MCF 10A (cell line): ENCODE measurements at regions not wholly inside any gene's neighbourhood (a gene's known extent, or its start where the extent isn't known, plus 50 kb on each side); places are given as distances from the start of the nearest gene placed in this dataset.

Experiments
- BruUV-seq: library from RNA; stranded (reverse); fragments of 400-500 nt; replicated peaks from 2 replicates; lab custom pipeline; 2021; lab: Mats Ljungman, UMichigan
- CTCF ChIA-PET: fragments of 300-600 bp; sonication (Branson Sonifier 250); formaldehyde crosslinking; extraction: SDS; loops from one replicate; lab custom pipeline; 2021; ENCODE audit warnings: antibody characterized with exemption, inconsistent platforms; lab: Yijun Ruan, JAX
- POLR2A ChIA-PET: fragments of 300-600, 350-650 bp; sonication (Branson Sonifier 250); formaldehyde crosslinking; extraction: SDS; loops from one replicate; lab custom pipeline; 2020; ENCODE audit warnings: antibody characterized with exemption, inconsistent platforms; lab: Yijun Ruan, JAX
- DNase-seq: peaks from one replicate; pipeline ENCODE4 v3.0.0-alpha.2; 2018; ENCODE audit not compliant: unreplicated experiment
- H3K27ac Mint-ChIP-seq: one replicate; pipeline ENCODE4 v1.8.0; 2022; ENCODE audit warnings: mild to moderate bottlenecking, low read depth, mixed read lengths; ENCODE audit not compliant: unreplicated experiment
- H3K27me3 Mint-ChIP-seq: one replicate; pipeline ENCODE4 v1.8.0; 2022; ENCODE audit warnings: mixed read lengths; ENCODE audit not compliant: insufficient read depth, unreplicated experiment
- H3K36me3 Mint-ChIP-seq: one replicate; pipeline ENCODE4 v1.8.0; 2022; ENCODE audit warnings: mild to moderate bottlenecking, moderate library complexity, mixed read lengths; ENCODE audit not compliant: insufficient read depth, unreplicated experiment
- H3K4me1 Mint-ChIP-seq: one replicate; pipeline ENCODE4 v1.8.0; 2022; ENCODE audit warnings: mixed read lengths; ENCODE audit not compliant: insufficient read depth, unreplicated experiment
- H3K4me3 Mint-ChIP-seq: one replicate; pipeline ENCODE4 v1.8.0; 2022; ENCODE audit warnings: mild to moderate bottlenecking, moderate library complexity, mixed read lengths; ENCODE audit not compliant: unreplicated experiment
- H3K9me3 Mint-ChIP-seq: one replicate; pipeline ENCODE4 v1.8.0; 2022; ENCODE audit warnings: mixed read lengths; ENCODE audit not compliant: unreplicated experiment
- intact Hi-C: fragments of 100-400 bp; cut with micrococcal nuclease; formaldehyde crosslinking; loops from 2 replicates; pipeline ENCODE4 v1.14.1; 2022
- TF ChIP-seq, protein P1 (sequence below): fragments of 200-600 bp; IDR thresholded peaks from one replicate; pipeline ENCODE4 v1.8.0; 2022; ENCODE audit warnings: antibody characterized with exemption, mild to moderate bottlenecking; ENCODE audit not compliant: unreplicated experiment

DNA sequence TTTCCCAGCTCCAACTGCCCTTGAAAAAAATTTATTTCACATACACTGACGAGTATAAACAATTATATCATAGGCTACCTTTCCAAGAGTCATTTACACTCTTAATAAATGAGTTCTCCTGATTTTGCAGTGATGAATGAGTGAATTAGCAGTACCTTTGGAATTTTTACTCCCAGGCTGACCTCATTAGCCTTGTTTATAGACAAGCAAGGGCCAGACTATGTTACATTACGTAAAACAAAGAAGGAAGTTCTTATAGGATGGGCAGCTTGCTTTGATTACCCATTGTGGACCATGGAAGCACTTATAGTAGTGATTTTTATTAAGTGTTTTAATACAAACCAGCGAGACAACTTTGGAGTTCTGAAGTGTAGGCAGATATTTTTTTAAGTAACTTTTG is 112.9 kb upstream of the C1QTNF7 start:
- intact Hi-C loops: no loop called here
- ChIA-PET CTCF (interaction anchor here (0.7 to 1.8 kb wide), 4 partner anchors 9 to 143 kb away, joined by 3 to 6 read pairs (median 4); no protein-coding TSS in a partner anchor), POLR2A (no interaction called here)
- DNase-seq: no peak
- TF ChIP-seq, protein P1, sequence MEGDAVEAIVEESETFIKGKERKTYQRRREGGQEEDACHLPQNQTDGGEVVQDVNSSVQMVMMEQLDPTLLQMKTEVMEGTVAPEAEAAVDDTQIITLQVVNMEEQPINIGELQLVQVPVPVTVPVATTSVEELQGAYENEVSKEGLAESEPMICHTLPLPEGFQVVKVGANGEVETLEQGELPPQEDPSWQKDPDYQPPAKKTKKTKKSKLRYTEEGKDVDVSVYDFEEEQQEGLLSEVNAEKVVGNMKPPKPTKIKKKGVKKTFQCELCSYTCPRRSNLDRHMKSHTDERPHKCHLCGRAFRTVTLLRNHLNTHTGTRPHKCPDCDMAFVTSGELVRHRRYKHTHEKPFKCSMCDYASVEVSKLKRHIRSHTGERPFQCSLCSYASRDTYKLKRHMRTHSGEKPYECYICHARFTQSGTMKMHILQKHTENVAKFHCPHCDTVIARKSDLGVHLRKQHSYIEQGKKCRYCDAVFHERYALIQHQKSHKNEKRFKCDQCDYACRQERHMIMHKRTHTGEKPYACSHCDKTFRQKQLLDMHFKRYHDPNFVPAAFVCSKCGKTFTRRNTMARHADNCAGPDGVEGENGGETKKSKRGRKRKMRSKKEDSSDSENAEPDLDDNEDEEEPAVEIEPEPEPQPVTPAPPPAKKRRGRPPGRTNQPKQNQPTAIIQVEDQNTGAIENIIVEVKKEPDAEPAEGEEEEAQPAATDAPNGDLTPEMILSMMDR: no peak
- no peaks in the 10 kb centered on the region for H3K9me3 Mint-ChIP-seq
- no peaks in the 10 kb centered on the region for H3K4me1 Mint-ChIP-seq
- no peak overlapping the region for H3K27ac Mint-ChIP-seq
- H3K4me3 Mint-ChIP-seq: no peak overlapping the region
- BruUV-seq: no TSS peak
- H3K27me3 Mint-ChIP-seq: no peaks in the 10 kb centered on the region
- no peaks in the 10 kb centered on the region for H3K36me3 Mint-ChIP-seq

DNA sequence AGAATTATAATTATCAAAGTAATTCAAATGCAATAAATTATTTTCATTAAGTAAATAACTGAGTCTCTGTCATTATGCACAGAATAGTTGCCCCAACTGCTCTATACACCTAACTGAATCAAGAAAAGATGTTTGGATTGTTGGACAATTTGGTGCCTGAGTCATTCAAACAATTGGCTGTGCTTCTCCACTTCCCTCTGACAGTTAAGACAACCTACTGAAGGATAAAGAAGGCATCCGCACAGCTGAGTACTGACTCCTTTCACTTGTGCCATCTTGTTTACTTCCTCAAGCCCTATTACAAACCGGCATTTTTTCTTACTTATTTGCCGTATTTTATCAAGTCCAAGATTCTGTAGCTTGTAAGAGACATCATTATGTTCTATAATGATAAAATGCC is 110.6 kb upstream of the C1QTNF7 start:
- Mint-ChIP-seq H3K4me3 (no peak overlapping the region), H3K27ac (no peak overlapping the region), H3K9me3 (no peaks in the 10 kb centered on the region), H3K36me3 (no peaks in the 10 kb centered on the region), H3K27me3 (no peaks in the 10 kb centered on the region), H3K4me1 (no peaks in the 10 kb centered on the region)
- TF ChIP-seq, protein P1: no peak
- ChIA-PET CTCF (no interaction called here), POLR2A (interaction anchor here (0.9 kb wide), 1 partner anchor 109 kb away, joined by 4 read pairs; no protein-coding TSS in a partner anchor)
- intact Hi-C loops: no loop called here
- BruUV-seq: no TSS peak
- no peak for DNase-seq

DNA sequence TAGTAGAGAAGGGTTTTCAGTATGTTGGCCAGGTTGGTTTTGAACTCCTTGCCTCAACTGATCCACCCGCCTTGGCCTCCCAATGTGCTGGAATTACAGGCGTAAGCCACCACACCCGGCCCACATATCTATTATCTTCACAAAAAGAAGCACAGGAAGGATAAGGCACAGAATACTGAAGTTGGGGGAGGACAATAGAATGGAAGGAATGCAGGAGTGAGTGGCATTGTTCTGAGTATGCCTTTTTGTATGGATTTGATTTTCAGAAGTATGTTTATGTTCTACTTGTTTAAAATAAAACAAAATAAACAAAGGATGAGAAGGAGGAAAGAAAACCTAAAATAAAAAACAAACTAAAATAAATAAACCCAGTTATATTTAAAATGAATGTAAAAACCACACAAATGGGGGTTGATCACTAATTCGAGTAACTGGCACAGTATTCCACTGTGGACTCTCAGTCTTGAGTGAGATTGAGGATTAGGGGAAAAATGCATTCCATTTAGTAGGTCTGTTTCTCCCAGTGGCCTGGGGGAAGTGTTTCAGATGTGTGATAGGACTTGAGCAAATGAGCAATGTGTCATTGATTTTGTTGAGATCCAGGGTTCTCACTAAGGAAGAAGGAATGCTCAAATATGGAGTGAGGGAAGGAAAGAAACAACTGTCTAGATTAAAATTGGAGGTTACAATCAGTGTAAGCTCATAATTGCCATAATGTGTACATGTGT is 109.0 kb upstream of the C1QTNF7 start:
- CTCF ChIA-PET: interaction anchor here (0.6 kb wide), 2 partner anchors 578 to 1889 kb away, joined by 3 to 4 read pairs; no protein-coding TSS in a partner anchor
- no peaks in the 10 kb centered on the region for H3K9me3 Mint-ChIP-seq
- H3K4me3 Mint-ChIP-seq: no peak overlapping the region
- TF ChIP-seq, protein P1: no peak
- no peaks in the 10 kb centered on the region for H3K27me3 Mint-ChIP-seq
- DNase-seq: no peak
- H3K36me3 Mint-ChIP-seq: no peaks in the 10 kb centered on the region
- POLR2A ChIA-PET: interaction anchor here (0.5 kb wide), 1 partner anchor 32 kb away, joined by 5 read pairs; no protein-coding TSS in a partner anchor
- BruUV-seq: no TSS peak
- H3K27ac Mint-ChIP-seq: no peak overlapping the region
- intact Hi-C loops: no loop called here
- H3K4me1 Mint-ChIP-seq: no peaks in the 10 kb centered on the region

DNA sequence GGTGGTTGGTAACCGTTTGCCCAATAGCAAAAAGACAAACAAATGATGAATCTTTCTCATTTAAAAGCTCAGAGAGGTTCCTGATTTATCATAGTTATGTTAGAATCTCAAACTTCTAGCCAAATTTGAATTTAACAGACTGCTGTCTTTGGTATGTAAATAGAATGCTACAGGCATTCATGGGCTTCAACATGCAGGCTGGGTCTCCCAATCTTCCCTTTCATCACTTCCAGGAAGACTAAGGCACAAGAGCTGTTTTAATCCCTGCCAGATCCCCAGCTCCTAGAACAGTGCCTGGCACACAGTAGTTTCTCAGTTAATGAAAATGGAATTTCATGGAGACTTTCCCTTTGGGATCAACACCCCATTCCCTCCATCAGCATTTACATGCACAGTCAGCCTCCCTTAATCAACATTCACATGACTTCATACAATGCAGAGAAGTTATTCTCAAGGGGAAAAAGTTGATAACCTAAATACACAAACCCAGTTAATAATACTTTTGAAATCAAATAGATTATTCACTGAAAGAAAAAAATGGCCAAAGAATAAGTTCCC is 107.6 kb upstream of the C1QTNF7 start:
- Mint-ChIP-seq H3K27ac (no peak overlapping the region), H3K4me3 (no peak overlapping the region), H3K9me3 (no peaks in the 10 kb centered on the region), H3K36me3 (no peaks in the 10 kb centered on the region), H3K4me1 (no peaks in the 10 kb centered on the region), H3K27me3 (no peaks in the 10 kb centered on the region)
- TF ChIP-seq, protein P1: no peak
- ChIA-PET POLR2A (no interaction called here), CTCF (interaction anchor here (0.6 kb wide), 1 partner anchor 17 kb away, joined by 3 read pairs; no protein-coding TSS in a partner anchor)
- BruUV-seq: no TSS peak
- no peak for DNase-seq
- intact Hi-C loops: no loop called here
